ENCODE measurements at regions not wholly inside any gene's neighbourhood (a gene's known extent, or its start where the extent isn't known, plus 50 kb on each side); places are given as distances from the start of the nearest gene placed in this dataset.

DNA sequence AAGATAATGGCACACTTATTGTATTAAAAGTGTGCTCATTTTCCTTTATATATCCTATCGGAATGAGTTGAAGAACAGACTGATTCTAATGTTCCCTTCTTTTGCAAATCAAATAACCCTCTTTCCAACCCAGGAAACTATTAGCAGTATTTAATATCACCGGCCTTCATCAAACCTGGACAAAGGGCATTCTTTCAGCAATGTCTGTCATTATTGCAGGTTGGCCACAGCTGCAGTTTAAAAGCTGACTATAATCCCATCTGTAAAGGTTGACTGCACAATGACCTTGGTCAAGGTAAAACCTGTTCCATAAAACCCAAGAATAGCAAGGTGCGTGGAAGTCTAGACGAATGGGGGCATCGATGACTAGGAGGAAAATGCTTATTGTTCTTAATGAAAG is 472.3 kb upstream of the SOX5 start:
- TF ChIP-seq, protein P1, sequence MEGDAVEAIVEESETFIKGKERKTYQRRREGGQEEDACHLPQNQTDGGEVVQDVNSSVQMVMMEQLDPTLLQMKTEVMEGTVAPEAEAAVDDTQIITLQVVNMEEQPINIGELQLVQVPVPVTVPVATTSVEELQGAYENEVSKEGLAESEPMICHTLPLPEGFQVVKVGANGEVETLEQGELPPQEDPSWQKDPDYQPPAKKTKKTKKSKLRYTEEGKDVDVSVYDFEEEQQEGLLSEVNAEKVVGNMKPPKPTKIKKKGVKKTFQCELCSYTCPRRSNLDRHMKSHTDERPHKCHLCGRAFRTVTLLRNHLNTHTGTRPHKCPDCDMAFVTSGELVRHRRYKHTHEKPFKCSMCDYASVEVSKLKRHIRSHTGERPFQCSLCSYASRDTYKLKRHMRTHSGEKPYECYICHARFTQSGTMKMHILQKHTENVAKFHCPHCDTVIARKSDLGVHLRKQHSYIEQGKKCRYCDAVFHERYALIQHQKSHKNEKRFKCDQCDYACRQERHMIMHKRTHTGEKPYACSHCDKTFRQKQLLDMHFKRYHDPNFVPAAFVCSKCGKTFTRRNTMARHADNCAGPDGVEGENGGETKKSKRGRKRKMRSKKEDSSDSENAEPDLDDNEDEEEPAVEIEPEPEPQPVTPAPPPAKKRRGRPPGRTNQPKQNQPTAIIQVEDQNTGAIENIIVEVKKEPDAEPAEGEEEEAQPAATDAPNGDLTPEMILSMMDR (IDR thresholded peaks at IDR 0.05; ENCODE audit: low read depth, low read length) = no peak
- TF ChIP-seq POLR2A (IDR thresholded peaks at IDR 0.05; ENCODE audit: extremely low read depth, insufficient read length) = no peak

Measured in NB4 (cell line).